Stimulated activated CD4-positive, alpha-beta T cell treated with anti-CD3 and anti-CD28 coated beads, TNF-alpha, amount 100 ng/mL, for 48 hours (primary cell): ENCODE measurements at regions not wholly inside any gene's neighbourhood (a gene's known extent, or its start where the extent isn't known, plus 50 kb on each side); places are given as distances from the start of the nearest gene placed in this dataset.
"Not testable (repeated sequence)": the region's sequence is repeated elsewhere in the genome, so short reads cannot be mapped to it uniquely, and the experiment has no call there.

Experiments used
- DNase-seq, 3 donors: peaks; one replicate each; pipeline ENCODE4 v3.0.0-alpha.2; 2020; ENCODE audit warnings: low read depth in 3 of 3

GRCh38 chr4:32689518-32689917 is 1969.3 kb downstream of the PCDH7 start:
- DNase-seq: no peak

GRCh38 chr4:32697281-32697814 is 1977.2 kb downstream of the PCDH7 start:
- DNase-seq: no peak

- no peak for DNase-seq
Measured at GRCh38 chr4:32700838-32701237, 1980.7 kb downstream of the PCDH7 start.

- no peak for DNase-seq
Measured at GRCh38 chr4:32706893-32707292, 1986.7 kb downstream of the PCDH7 start.

- not testable (repeated sequence) for DNase-seq
Measured at GRCh38 chr4:32716090-32716620, 1996.0 kb downstream of the PCDH7 start.

GRCh38 chr4:32735856-32736590 is 2015.9 kb downstream of the PCDH7 start:
- DNase-seq: no peak

- DNase-seq: no peak
Measured at GRCh38 chr4:32744211-32744610, 2024.0 kb downstream of the PCDH7 start.

- no peak for DNase-seq
Measured at GRCh38 chr4:32745351-32745750, 2025.2 kb downstream of the PCDH7 start.

GRCh38 chr4:32748061-32748460 is 2027.9 kb downstream of the PCDH7 start:
- DNase-seq: no peak

- no peak for DNase-seq
Measured at GRCh38 chr4:32748498-32748897, 2028.3 kb downstream of the PCDH7 start.

GRCh38 chr4:32752962-32753361 is 2032.8 kb downstream of the PCDH7 start:
- DNase-seq: no peak

- no peak for DNase-seq
Measured at GRCh38 chr4:32768664-32769389, 2048.7 kb downstream of the PCDH7 start.

GRCh38 chr4:32771491-32771890 is 2051.3 kb downstream of the PCDH7 start:
- no peak for DNase-seq

GRCh38 chr4:32775049-32775448 is 2054.9 kb downstream of the PCDH7 start:
- DNase-seq: no peak

GRCh38 chr4:32776435-32777203 is 2056.4 kb downstream of the PCDH7 start:
- no peak for DNase-seq

GRCh38 chr4:32778025-32778424 is 2057.9 kb downstream of the PCDH7 start:
- DNase-seq: no peak

GRCh38 chr4:32778938-32779337 is 2058.8 kb downstream of the PCDH7 start:
- no peak for DNase-seq

- DNase-seq: no peak
Measured at GRCh38 chr4:32789026-32789608, 2068.9 kb downstream of the PCDH7 start.

GRCh38 chr4:32790803-32791202 is 2070.6 kb downstream of the PCDH7 start:
- DNase-seq: no peak

- no peak for DNase-seq
Measured at GRCh38 chr4:32798471-32799159, 2078.4 kb downstream of the PCDH7 start.

GRCh38 chr4:32824336-32824735 is 2104.2 kb downstream of the PCDH7 start:
- no peak for DNase-seq
